HL-60 (cell line): ENCODE measurements at regions not wholly inside any gene's neighbourhood (a gene's known extent, or its start where the extent isn't known, plus 50 kb on each side); places are given as distances from the start of the nearest gene placed in this dataset.

Source experiments
- GABPA ChIP-seq: IDR thresholded peaks from 2 replicates; pipeline ENCODE4 v1.6.1; 2012; ENCODE audit warnings: low read depth
- POLR2AphosphoS5 ChIP-seq: IDR thresholded peaks from 2 replicates; pipeline ENCODE4 v1.6.1; 2012; ENCODE audit warnings: low read depth
- SPI1 ChIP-seq: IDR thresholded peaks from 2 replicates; pipeline ENCODE4 v1.6.1; 2012; ENCODE audit warnings: low read depth, mild to moderate bottlenecking, borderline replicate concordance
- TF ChIP-seq, protein P1 (sequence below): IDR thresholded peaks from one replicate; pipeline ENCODE4 v1.5.1; 2011; ENCODE audit warnings: low read length, control low read depth, inconsistent platforms; ENCODE audit not compliant: insufficient read depth

DNA sequence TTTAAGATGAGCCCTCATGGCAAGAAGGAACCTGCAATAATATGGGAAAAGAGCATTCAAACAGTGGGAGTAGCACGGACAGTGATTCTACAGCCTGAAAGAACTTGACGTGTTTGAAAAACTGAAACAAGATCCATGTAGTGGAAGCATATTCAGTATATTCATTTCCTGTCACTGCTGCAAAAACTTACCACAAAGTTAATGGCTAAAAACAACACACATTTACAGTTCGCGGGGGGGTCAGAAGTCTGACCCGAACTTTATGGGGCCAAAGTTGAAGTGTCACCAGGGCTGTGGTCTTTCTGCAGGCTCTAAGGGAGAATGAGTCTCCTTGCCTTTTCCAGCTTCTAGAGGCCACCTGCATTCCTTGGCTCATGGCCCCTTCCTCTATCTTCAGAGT is 52.6 kb upstream of the ARX start:
- TF ChIP-seq, protein P1, sequence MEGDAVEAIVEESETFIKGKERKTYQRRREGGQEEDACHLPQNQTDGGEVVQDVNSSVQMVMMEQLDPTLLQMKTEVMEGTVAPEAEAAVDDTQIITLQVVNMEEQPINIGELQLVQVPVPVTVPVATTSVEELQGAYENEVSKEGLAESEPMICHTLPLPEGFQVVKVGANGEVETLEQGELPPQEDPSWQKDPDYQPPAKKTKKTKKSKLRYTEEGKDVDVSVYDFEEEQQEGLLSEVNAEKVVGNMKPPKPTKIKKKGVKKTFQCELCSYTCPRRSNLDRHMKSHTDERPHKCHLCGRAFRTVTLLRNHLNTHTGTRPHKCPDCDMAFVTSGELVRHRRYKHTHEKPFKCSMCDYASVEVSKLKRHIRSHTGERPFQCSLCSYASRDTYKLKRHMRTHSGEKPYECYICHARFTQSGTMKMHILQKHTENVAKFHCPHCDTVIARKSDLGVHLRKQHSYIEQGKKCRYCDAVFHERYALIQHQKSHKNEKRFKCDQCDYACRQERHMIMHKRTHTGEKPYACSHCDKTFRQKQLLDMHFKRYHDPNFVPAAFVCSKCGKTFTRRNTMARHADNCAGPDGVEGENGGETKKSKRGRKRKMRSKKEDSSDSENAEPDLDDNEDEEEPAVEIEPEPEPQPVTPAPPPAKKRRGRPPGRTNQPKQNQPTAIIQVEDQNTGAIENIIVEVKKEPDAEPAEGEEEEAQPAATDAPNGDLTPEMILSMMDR, result no peak
- TF ChIP-seq POLR2AphosphoS5 (no peak), GABPA (no peak), SPI1 (no peak)
